ENCODE measurements at regions not wholly inside any gene's neighbourhood (a gene's known extent, or its start where the extent isn't known, plus 50 kb on each side); places are given as distances from the start of the nearest gene placed in this dataset.

DNA sequence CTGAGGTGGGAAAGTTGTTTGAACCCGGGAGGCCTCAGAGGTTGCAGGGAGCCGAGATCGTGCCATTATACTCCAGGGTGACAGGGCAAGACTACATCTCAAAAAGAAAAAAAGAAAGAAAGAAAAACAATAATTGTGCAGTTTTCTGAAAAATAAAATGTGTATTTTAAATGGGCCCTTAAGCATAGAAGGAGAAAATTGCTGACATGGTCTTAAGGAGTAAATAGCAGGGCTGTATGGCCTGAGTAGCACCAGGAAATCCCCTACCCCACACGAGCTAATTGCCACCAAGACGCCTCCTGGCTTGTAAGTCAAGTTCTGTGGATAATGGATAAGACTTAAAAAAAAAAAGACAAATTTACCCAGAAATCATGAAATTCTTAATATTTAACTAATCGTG is 271.4 kb upstream of the NCKAP5 start:
- Histone ChIP-seq H3K4me1 (no peaks in the 10 kb centered on the region), H3K36me3 (replicated peaks in 1 of 2; ENCODE audit: insufficient read depth in 1 of 2, low read depth in 2 of 2) (no peaks in the 10 kb centered on the region), H3K27me3 (no peaks in the 10 kb centered on the region), H3K27ac (no peak overlapping the region), H3K4me3 (no peak overlapping the region), H3K9me3 (no peaks in the 10 kb centered on the region)
- DNase-seq (no peak), ATAC-seq (no peak)
- WGBS, 2 donors: 83 to 85% methylated on average over 6 of the region's 6 CpGs
- intact Hi-C loops (cut with DNase I): no loop called here
- TF ChIP-seq CTCF (IDR thresholded peaks at IDR 0.05) (no peak), POLR2A (IDR thresholded peaks at IDR 0.05) (no peak)

GRCh38 chr2:133840761-133841160 is 272.5 kb upstream of the NCKAP5 start:
- DNase-seq (no peak), ATAC-seq (no peak)
- H3K27me3 ChIP-seq: no peaks in the 10 kb centered on the region
- 74% methylated on average over 7 of the region's 7 CpGs for WGBS, 2 donors
- H3K9me3 ChIP-seq: no peaks in the 10 kb centered on the region
- H3K4me3 ChIP-seq: no peak overlapping the region
- intact Hi-C loops (cut with DNase I): no loop called here
- H3K36me3 ChIP-seq (replicated peaks in 1 of 2; ENCODE audit: insufficient read depth in 1 of 2, low read depth in 2 of 2): no peaks in the 10 kb centered on the region
- H3K27ac ChIP-seq: no peak overlapping the region
- no peaks in the 10 kb centered on the region for H3K4me1 ChIP-seq
- no peak for TF ChIP-seq POLR2A (IDR thresholded peaks at IDR 0.05)
- no peak for TF ChIP-seq CTCF (IDR thresholded peaks at IDR 0.05)

DNA sequence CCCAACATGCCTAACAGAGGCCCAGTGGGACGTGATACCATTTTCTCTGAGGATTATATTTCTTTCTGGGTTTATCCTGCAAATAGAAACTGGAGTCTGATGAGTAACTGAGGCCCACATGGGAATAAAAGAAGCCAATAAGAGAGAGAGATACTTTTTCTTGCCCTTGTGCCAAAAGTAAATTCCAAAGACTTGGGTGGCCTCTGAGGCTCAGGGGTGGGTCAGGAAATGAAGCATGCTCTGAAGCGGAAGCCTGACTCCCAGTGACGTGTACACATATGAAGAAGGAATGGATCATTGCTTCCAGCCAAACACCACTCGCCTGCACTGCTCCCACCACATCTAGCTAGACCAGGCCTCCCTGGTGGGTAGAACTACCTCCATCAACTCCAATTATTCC is 273.6 kb upstream of the NCKAP5 start:
- H3K4me3 ChIP-seq: no peak overlapping the region
- intact Hi-C loops (cut with DNase I): no loop called here
- DNase-seq (peak in 1 of 4 donors; percentile 15), ATAC-seq (peak; percentile 36)
- H3K27me3 ChIP-seq: no peaks in the 10 kb centered on the region
- no peak for TF ChIP-seq CTCF (IDR thresholded peaks at IDR 0.05)
- TF ChIP-seq POLR2A (IDR thresholded peaks at IDR 0.05): no peak
- no peaks in the 10 kb centered on the region for H3K9me3 ChIP-seq
- no peaks in the 10 kb centered on the region for H3K4me1 ChIP-seq
- H3K27ac ChIP-seq: no peak overlapping the region
- 56 to 66% methylated on average over 4 of the region's 4 CpGs for WGBS, 2 donors
- H3K36me3 ChIP-seq (replicated peaks in 1 of 2; ENCODE audit: insufficient read depth in 1 of 2, low read depth in 2 of 2): no peaks in the 10 kb centered on the region

- intact Hi-C loops (cut with DNase I): no loop called here
- TF ChIP-seq CTCF (IDR thresholded peaks at IDR 0.05) (no peak), POLR2A (IDR thresholded peaks at IDR 0.05) (no peak)
- 52 to 75% methylated on average over 2 of the region's 2 CpGs for WGBS, 2 donors
- Histone ChIP-seq H3K27me3 (no peaks in the 10 kb centered on the region), H3K27ac (no peak overlapping the region), H3K4me1 (no peaks in the 10 kb centered on the region), H3K9me3 (no peaks in the 10 kb centered on the region), H3K36me3 (replicated peaks in 1 of 2; ENCODE audit: insufficient read depth in 1 of 2, low read depth in 2 of 2) (no peaks in the 10 kb centered on the region), H3K4me3 (no peak overlapping the region)
- DNase-seq (no peak), ATAC-seq (no peak)
Observed at GRCh38 chr2:133842446-133842845, 274.2 kb upstream of the NCKAP5 start.

DNA sequence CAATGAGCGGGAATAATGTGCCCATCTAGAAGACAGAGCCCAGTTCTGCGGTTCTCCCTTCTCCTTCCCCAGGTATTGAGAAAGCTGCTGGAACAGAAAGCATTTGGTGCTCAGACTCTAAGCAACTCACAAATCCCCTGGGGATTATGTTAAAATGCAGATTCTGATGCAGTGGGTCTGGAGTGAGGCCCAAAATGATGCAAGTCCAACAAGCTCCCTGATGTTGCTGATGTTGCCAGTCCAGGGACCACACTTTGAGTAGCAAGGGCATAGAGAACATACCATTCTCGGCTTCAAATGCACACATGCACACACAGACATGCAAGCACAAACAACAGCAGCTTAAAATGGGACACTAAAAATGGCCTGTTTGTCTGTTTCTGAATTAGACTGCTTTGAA is 274.8 kb upstream of the NCKAP5 start:
- Histone ChIP-seq H3K4me1 (no peaks in the 10 kb centered on the region), H3K36me3 (replicated peaks in 1 of 2; ENCODE audit: insufficient read depth in 1 of 2, low read depth in 2 of 2) (no peaks in the 10 kb centered on the region), H3K27ac (no peak overlapping the region), H3K27me3 (no peaks in the 10 kb centered on the region), H3K4me3 (no peak overlapping the region), H3K9me3 (no peaks in the 10 kb centered on the region)
- intact Hi-C loops (cut with DNase I): no loop called here
- TF ChIP-seq CTCF (IDR thresholded peaks at IDR 0.05) (no peak), POLR2A (IDR thresholded peaks at IDR 0.05) (no peak)
- no peak for DNase-seq
- no peak for ATAC-seq
- 88 to 98% methylated on average over 3 of the region's 3 CpGs for WGBS, 2 donors
